VCaP (cell line): ENCODE measurements at regions not wholly inside any gene's neighbourhood (a gene's known extent, or its start where the extent isn't known, plus 50 kb on each side); places are given as distances from the start of the nearest gene placed in this dataset.
"Not testable (repeated sequence)": the region's sequence is repeated elsewhere in the genome, so short reads cannot be mapped to it uniquely, and the experiment has no call there.

Experiments used
- H3K27ac ChIP-seq: fragments of 450-650 bp; 2 replicates; pipeline ENCODE4 v1.5.1; 2017
- CTCF ChIP-seq: fragments of 450-650 bp; conservative IDR thresholded peaks from 2 replicates; pipeline ENCODE4 v1.5.1; 2017; ENCODE audit warnings: mild to moderate bottlenecking, moderate library complexity

GRCh38 chr1:83478127-83478526 is 520.8 kb downstream of the TTLL7 start:
- not testable (repeated sequence) for H3K27ac ChIP-seq

DNA sequence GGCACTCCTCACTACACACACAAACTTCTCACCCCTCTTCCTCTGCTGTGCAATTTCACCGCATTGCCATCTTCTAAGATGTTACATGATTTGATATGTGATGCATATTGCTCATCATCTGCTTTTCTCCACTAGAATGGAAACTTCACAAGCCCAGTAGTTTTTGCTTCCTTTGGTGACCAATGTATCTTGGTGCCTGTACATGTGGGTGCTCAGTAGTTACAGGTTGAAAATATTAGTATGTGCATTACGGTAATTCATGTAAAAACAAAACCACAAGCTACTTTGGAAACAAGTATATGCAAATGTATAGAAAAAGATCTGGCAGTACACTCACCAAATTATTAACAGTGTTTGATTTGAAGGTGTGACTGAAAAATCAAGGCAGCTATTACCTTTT is 522.4 kb downstream of the TTLL7 start:
- not testable (repeated sequence) for H3K27ac ChIP-seq

DNA sequence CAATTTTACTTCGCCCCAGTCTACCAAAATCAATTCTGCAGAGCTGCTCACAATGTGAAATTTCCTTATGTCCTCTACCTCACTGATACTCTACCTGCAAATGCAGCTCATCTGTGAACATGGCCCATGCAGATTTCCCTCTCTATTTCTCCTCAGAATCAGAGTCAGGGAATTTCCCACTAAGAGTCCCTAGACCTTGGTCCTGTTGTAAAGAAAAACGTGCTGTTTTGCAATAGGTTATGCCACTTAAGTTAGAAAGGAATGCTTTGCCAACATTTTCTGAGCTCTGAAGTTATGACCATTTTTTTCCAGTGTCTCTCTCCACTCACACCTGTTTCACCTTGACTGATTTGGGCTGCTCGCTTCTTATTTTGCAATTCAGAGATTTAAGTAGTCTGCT is 524.0 kb downstream of the TTLL7 start:
- H3K27ac ChIP-seq: not testable (repeated sequence)

DNA sequence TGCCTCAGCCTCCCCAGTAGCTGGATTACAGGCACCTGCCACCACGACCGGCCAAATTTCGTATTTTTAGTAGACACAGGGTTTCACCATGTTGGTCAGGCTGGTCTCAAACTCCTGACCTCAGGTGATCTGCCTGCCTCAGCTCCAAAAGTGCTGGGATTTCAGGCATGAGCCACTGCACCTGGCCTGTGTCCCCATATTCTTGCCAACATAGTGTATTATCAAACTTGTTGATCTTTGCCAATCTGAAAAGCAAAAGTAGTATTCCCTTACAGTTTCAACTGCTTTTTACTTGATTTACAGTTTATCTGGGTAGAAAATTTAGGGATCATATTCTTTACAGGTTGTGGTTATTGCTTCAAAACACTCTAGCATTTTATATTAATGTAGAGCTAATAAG is 524.9 kb downstream of the TTLL7 start:
- H3K27ac ChIP-seq: not testable (repeated sequence)

DNA sequence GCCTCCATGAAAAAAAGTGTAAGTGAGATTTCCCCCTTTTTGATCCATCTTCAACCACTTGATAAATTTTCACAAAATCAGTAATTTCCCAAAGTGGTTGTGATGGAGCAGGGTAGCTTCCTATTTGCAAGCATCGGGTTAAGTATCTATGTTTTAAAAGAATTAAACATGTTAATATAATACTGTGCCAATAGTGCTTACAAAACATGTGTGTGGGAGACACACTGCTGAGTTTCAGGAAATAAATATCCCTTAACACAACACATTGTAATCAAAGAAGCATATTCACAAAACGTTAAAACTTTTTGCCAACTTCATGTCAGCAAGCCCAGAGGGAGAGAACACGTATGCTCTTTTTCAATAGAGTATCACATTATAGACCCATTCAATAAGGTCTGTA is 526.9 kb downstream of the TTLL7 start:
- H3K27ac ChIP-seq: not testable (repeated sequence)

- H3K27ac ChIP-seq: not testable (repeated sequence)
These were observed 527.7 kb downstream of the TTLL7 start for GRCh38 chr1:83471272-83471671.

DNA sequence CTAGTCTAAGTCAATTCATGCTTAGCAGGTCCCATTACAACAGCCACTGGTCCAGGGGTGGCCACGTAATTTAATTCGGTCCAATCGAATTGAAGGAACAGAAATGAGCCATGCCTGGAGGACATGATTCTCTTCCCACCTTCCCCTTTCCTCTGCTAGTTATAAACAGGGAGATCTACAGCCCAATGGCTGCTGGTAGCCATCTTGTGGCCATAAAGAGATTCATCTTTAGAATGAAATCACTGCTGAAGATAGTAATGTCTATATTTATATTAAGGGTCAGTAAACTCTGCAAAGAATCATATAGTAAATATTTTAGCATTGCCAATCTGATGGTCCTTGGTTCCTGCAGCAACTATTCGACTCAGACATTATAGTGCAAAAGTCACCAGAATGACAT is 530.6 kb downstream of the TTLL7 start:
- TF ChIP-seq CTCF: peak; percentile 43; the same call in 1 of the 2 replicates
- H3K27ac ChIP-seq: not testable (repeated sequence)

DNA sequence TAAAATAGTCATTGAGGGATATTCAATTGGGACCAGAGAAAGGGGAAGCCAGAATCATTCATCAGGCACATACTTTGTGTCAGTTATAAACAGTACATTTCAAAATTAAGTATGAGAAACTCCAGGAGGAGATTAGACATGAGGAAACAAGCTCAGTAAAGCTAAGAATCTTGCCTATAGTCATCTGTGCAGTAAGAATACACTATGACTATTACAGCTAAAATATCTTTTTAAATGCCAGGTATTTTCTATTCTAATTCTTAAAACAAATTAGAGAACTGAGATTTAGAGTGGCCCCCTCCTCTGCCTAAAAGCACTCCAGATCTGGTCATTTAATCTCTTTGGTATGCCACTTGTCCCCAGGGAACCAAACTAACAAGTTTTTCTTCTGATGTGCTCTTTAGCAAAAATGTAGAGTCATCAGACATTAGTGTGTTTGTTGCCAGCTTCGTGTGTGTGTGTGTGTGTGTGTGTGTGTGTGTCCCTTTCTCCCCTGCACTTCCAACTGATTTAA is 541.1 kb downstream of the TTLL7 start:
- H3K27ac ChIP-seq: not testable (repeated sequence)

DNA sequence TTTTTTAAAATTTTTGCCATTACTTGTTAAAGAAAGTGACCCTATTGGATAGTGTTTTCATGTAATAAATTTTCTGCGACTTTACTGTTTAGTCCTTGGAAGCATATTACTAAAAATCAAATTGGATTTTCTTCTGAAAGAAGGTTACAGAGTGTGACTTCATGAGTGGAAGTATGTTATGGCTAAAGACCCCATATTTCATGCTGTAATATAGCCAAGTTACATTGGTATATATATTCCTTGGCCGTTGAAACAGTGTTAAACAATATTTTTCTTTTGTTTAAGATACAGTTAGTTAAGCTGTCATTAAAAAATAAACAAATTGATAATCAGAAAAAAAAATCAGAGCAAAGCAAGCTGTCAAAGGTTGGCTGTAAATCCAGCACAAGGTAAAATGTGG is 541.7 kb downstream of the TTLL7 start:
- not testable (repeated sequence) for H3K27ac ChIP-seq

GRCh38 chr1:83455753-83456152 is 543.2 kb downstream of the TTLL7 start:
- H3K27ac ChIP-seq: not testable (repeated sequence)

DNA sequence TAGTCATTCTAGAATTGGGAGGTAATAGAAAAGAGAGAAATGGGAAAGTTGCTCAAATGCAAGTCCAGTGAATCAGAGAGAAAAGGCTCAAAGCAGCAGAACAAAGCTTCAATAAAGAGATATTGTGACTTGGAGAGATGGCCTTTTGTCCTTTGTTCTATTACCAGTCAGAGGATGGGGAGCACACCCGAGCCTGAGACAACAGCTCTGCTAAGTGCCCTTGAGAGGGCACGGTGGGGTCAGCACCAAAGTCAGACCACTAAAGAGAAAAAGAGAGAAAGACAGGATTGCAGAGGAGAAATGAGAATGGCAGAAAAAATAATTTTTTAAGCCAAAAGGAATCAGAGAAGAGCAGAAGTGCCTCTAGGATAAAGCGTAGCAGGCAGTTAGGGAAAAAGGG is 553.1 kb downstream of the TTLL7 start:
- H3K27ac ChIP-seq: not testable (repeated sequence)

DNA sequence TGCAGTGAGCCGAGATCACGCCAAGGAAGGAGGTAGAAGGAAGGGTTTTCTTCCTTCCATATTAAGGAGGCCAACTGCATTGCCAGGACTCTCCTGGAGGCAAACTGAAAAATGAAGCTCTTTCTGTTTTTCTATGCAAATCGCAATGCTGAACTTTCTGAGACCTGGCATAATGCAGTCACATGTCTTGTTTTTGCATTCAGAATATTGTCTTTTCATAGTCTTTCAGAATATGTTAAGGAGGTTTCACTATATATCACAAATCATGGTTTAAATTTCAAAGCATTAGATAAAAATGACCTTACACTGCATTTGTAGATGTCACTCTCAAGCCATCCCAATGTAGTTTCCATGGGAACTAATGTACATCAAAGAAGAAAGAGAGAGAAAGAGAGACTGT is 556.5 kb downstream of the TTLL7 start:
- not testable (repeated sequence) for H3K27ac ChIP-seq

DNA sequence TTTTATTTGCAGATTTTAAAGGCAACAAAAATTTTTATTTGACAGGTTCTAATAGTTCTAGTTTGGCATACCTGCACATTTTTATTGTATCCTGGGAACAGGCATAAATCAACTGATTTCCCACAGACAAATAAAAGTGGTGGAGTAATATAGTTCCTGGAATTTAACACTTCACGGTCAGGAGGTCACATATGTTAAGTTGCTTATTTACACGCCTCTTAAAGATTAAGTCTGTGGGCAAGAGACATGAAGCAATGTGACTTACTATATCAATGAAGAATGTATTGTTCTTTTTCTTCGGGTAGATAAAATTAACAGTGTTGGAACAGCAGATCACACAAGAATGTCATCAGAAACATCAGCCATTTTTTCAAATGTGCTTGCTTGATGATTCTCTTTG is 558.3 kb downstream of the TTLL7 start:
- not testable (repeated sequence) for H3K27ac ChIP-seq

GRCh38 chr1:83440021-83440420 is 558.9 kb downstream of the TTLL7 start:
- not testable (repeated sequence) for H3K27ac ChIP-seq

- H3K27ac ChIP-seq: not testable (repeated sequence)
These were observed 560.6 kb downstream of the TTLL7 start for GRCh38 chr1:83438316-83438715.

DNA sequence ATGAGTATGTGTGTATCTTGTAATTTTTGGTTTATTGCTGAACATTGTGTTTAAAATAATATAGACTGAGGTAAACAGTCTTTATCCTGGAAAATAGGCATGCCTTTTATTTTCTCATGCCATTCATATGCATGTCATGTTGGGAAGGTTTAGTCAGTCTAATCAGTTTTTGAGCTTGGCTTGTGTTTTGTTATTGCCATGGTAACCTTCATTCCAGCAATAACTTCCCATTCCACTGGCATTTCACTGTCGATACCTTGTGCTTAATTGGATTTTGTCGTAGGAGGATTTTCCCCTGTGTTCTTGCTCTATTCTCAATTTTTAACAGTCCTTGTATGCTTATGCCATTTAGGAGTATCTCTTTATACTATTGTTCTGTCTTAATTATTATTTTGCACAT is 563.6 kb downstream of the TTLL7 start:
- not testable (repeated sequence) for H3K27ac ChIP-seq

DNA sequence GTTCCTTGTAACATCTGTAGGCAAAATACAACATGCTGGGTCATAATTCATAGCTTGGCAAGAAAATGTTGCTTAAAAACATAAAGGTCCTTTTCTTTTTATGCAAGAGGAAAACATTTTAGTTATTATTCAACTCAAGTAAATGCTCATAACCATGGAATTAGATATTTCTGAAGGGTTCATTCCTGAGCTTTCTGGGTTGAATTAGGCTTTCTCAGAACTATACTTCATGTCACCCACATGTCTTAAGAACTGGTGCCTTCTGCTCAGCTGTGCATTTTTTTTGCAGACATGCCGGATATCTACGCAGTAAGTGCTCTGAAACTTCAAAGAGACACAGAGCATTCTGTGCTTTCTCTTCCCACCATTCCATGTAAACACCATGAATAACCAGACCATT is 571.4 kb downstream of the TTLL7 start:
- not testable (repeated sequence) for H3K27ac ChIP-seq

DNA sequence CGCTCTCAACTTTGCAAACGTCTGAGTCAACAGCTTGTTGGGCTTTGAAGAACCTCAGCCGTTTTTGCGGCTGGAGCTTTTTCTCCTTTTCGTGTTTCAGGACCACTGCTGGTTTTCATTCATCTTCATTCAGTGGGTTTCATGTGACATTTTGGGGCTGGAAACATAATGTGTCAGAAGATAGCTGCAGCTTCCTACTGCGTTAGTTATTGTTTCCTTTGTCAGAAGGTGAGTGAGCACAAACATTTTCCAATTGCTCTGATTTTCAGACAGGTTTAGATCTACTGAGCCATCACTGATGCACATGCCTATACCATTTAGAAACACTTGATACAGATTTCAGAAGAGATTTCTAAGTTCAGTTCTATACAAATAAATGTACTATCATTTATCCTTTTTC is 575.5 kb downstream of the TTLL7 start:
- H3K27ac ChIP-seq: not testable (repeated sequence)
